ENCODE measurements at regions not wholly inside any gene's neighbourhood (a gene's known extent, or its start where the extent isn't known, plus 50 kb on each side); places are given as distances from the start of the nearest gene placed in this dataset.

DNA sequence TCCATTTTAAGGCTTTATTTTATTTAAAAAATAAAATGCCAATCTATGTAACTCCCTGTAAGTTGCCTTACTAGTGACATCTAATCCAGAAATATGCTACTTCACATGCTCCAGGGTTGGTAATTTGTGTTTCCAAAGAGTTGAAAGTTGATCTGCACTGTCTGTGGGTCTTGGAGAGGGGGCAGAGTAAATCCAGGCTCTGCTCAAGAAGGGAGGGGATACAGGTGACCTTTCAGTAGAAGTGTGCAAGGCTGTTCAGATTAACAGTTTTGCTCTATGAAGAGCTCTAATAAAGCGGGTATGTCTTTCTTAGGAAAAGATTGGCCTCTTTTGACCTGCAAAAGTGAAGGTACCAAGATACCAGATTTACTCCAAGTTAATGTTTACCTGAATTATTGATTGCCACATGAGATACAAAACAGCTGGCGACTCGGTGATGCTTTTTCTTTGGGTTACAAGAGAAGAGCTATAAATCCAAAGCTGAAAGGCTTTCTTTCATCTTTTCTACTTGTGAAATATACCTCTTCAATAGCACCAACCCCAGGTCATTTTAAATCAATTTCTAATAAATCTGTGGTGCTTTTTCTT is 75.6 kb upstream of the FLRT2 start:
- TF ChIP-seq, protein P1, sequence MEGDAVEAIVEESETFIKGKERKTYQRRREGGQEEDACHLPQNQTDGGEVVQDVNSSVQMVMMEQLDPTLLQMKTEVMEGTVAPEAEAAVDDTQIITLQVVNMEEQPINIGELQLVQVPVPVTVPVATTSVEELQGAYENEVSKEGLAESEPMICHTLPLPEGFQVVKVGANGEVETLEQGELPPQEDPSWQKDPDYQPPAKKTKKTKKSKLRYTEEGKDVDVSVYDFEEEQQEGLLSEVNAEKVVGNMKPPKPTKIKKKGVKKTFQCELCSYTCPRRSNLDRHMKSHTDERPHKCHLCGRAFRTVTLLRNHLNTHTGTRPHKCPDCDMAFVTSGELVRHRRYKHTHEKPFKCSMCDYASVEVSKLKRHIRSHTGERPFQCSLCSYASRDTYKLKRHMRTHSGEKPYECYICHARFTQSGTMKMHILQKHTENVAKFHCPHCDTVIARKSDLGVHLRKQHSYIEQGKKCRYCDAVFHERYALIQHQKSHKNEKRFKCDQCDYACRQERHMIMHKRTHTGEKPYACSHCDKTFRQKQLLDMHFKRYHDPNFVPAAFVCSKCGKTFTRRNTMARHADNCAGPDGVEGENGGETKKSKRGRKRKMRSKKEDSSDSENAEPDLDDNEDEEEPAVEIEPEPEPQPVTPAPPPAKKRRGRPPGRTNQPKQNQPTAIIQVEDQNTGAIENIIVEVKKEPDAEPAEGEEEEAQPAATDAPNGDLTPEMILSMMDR (conservative IDR thresholded peaks at IDR 0.05 in 1 of 2, IDR thresholded peaks at IDR 0.05 in 1 of 2; ENCODE audit: extremely low read depth in 1 of 2, insufficient read depth in 1 of 2, low read depth in 1 of 2, low read length in 2 of 2): no peak
- no peak for TF ChIP-seq EZH2 (IDR thresholded peaks at IDR 0.05; ENCODE audit: borderline replicate concordance, low read length)

Data from mammary epithelial cell (primary cell).